ENCODE measurements at regions not wholly inside any gene's neighbourhood (a gene's known extent, or its start where the extent isn't known, plus 50 kb on each side); places are given as distances from the start of the nearest gene placed in this dataset.

DNA sequence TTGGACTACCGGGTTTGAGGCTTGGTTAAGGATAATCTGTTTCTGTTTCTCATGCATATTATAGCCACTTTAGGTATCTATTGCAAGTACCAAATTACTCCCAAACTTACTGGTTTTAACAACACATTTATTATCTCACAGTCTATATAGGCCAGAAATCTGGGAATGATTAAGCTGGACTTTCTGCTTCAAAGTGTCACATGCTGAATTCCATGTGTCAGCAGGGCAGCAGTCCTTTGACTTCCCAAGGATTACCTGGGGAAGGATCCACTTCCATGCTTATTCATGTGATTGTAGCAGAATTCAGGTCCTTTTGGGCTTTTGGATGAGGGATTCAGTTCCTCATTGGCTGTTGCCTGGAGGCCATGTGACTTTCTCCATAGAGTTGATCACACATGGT lies 349.0 kb upstream of the TRAM1L1 start:
- no peak overlapping the region for H3K4me3 ChIP-seq
- TF ChIP-seq POLR2A (IDR thresholded peaks at IDR 0.05), result no peak
- no peak for DNase-seq
- H3K4me1 ChIP-seq, result no peaks in the 10 kb centered on the region
- no peaks in the 10 kb centered on the region for H3K9me3 ChIP-seq
- no peaks in the 10 kb centered on the region for H3K27me3 ChIP-seq
- intact Hi-C loops (cut with DNase I; ENCODE audit: low total_unique reads), result no loop called here
- H3K36me3 ChIP-seq, result no peaks in the 10 kb centered on the region
- H3K27ac ChIP-seq, result no peak overlapping the region

- no peak overlapping the region for H3K27ac ChIP-seq
These were observed 362.5 kb upstream of the TRAM1L1 start for GRCh38 chr4:117447925-117448324.

DNA sequence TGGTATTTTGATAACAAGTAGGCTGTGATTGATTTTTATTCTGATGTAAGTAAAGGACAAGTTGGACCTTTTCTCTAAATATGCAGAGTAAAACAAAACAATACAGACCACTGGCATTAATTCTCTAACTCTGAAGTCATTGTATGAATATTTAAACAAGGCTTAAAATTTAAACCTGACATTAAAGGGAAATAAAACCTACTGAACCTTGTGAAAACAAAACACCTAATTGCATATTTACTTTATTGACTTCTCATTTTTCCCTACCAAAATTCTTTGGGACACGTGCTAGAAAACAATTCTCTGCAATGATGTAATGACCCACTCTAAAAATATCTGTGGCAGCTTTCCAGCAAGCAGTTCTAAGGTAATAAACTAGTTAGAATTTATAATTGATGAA lies 369.7 kb upstream of the TRAM1L1 start:
- no peaks in the 10 kb centered on the region for H3K9me3 ChIP-seq
- no peaks in the 10 kb centered on the region for H3K27me3 ChIP-seq
- TF ChIP-seq, protein P1, sequence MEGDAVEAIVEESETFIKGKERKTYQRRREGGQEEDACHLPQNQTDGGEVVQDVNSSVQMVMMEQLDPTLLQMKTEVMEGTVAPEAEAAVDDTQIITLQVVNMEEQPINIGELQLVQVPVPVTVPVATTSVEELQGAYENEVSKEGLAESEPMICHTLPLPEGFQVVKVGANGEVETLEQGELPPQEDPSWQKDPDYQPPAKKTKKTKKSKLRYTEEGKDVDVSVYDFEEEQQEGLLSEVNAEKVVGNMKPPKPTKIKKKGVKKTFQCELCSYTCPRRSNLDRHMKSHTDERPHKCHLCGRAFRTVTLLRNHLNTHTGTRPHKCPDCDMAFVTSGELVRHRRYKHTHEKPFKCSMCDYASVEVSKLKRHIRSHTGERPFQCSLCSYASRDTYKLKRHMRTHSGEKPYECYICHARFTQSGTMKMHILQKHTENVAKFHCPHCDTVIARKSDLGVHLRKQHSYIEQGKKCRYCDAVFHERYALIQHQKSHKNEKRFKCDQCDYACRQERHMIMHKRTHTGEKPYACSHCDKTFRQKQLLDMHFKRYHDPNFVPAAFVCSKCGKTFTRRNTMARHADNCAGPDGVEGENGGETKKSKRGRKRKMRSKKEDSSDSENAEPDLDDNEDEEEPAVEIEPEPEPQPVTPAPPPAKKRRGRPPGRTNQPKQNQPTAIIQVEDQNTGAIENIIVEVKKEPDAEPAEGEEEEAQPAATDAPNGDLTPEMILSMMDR (IDR thresholded peaks at IDR 0.05), result no peak
- TF ChIP-seq POLR2A (IDR thresholded peaks at IDR 0.05), result no peak
- H3K27ac ChIP-seq, result no peak overlapping the region
- H3K4me3 ChIP-seq, result no peak overlapping the region
- H3K4me1 ChIP-seq, result no peaks in the 10 kb centered on the region
- DNase-seq, result no peak
- intact Hi-C loops (cut with DNase I; ENCODE audit: low total_unique reads), result no loop called here
- no peaks in the 10 kb centered on the region for H3K36me3 ChIP-seq

More at GRCh38 chr4:117447925-117448324, 362.5 kb upstream of the TRAM1L1 start:
- Histone ChIP-seq H3K9me3 (no peaks in the 10 kb centered on the region), H3K36me3 (no peaks in the 10 kb centered on the region), H3K4me3 (no peak overlapping the region), H3K27me3 (no peaks in the 10 kb centered on the region), H3K4me1 (no peaks in the 10 kb centered on the region)
- TF ChIP-seq, protein P1 (IDR thresholded peaks at IDR 0.05), result no peak
- TF ChIP-seq POLR2A (IDR thresholded peaks at IDR 0.05), result no peak
- DNase-seq, result no peak
- intact Hi-C loops (cut with DNase I; ENCODE audit: low total_unique reads), result no loop called here

GRCh38 chr4:117466388-117466787 lies 381.0 kb upstream of the TRAM1L1 start:
- intact Hi-C loops (cut with DNase I; ENCODE audit: low total_unique reads), result no loop called here
- DNase-seq, result no peak
- no peak for TF ChIP-seq POLR2A (IDR thresholded peaks at IDR 0.05)
- TF ChIP-seq, protein P1 (IDR thresholded peaks at IDR 0.05), result no peak
- Histone ChIP-seq H3K27ac (no peak overlapping the region), H3K9me3 (no peaks in the 10 kb centered on the region), H3K36me3 (no peaks in the 10 kb centered on the region), H3K27me3 (no peaks in the 10 kb centered on the region), H3K4me3 (no peak overlapping the region), H3K4me1 (no peaks in the 10 kb centered on the region)

- Histone ChIP-seq H3K4me3 (no peak overlapping the region), H3K27ac (no peak overlapping the region), H3K27me3 (no peaks in the 10 kb centered on the region), H3K36me3 (no peaks in the 10 kb centered on the region), H3K9me3 (no peaks in the 10 kb centered on the region), H3K4me1 (no peaks in the 10 kb centered on the region)
- TF ChIP-seq, protein P1 (IDR thresholded peaks at IDR 0.05), result no peak
- TF ChIP-seq POLR2A (IDR thresholded peaks at IDR 0.05), result no peak
- no peak for DNase-seq
- intact Hi-C loops (cut with DNase I; ENCODE audit: low total_unique reads), result no loop called here
These were observed 382.0 kb upstream of the TRAM1L1 start for GRCh38 chr4:117467404-117467803.

DNA sequence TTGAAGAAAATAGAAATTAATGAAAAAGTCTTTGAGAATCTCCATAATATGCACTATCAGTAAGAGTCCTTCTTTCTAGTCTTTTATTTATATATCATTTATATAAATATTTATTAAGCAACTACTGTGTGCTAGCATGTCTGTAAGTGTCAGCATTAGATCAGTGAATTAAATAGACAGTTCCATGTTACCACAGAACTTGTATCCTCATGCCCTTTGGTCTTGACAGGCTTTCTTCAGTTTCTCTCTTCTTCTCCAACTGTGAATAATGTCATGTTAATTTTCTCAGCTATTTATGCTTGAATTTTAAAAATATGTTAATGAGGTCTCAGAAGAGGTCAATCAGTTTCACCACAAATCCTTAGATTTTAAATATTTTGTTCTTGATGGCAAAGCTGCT lies 389.6 kb upstream of the TRAM1L1 start:
- Histone ChIP-seq H3K9me3 (no peaks in the 10 kb centered on the region), H3K4me3 (no peak overlapping the region), H3K27ac (no peak overlapping the region), H3K36me3 (no peaks in the 10 kb centered on the region), H3K4me1 (no peaks in the 10 kb centered on the region), H3K27me3 (no peaks in the 10 kb centered on the region)
- no peak for DNase-seq
- intact Hi-C loops (cut with DNase I; ENCODE audit: low total_unique reads), result no loop called here
- TF ChIP-seq, protein P1 (IDR thresholded peaks at IDR 0.05), result no peak
- no peak for TF ChIP-seq POLR2A (IDR thresholded peaks at IDR 0.05)
